Activated CD4-positive, alpha-beta T cell treated with anti-CD3 and anti-CD28 coated beads, Interleukin-10, Interleukin-2, amounts not matched to agents 100 ng/mL and 50 ng/mL, durations not matched to agents 16 hours and 8 hours (primary cell): ENCODE measurements at regions not wholly inside any gene's neighbourhood (a gene's known extent, or its start where the extent isn't known, plus 50 kb on each side); places are given as distances from the start of the nearest gene placed in this dataset.

Source experiments
- DNase-seq: peaks from one replicate; pipeline ENCODE4 v3.0.0-alpha.2; 2020

GRCh38 chrX:38890326-38890725 is 89.1 kb downstream of the MID1IP1 start:
- no peak for DNase-seq

DNA sequence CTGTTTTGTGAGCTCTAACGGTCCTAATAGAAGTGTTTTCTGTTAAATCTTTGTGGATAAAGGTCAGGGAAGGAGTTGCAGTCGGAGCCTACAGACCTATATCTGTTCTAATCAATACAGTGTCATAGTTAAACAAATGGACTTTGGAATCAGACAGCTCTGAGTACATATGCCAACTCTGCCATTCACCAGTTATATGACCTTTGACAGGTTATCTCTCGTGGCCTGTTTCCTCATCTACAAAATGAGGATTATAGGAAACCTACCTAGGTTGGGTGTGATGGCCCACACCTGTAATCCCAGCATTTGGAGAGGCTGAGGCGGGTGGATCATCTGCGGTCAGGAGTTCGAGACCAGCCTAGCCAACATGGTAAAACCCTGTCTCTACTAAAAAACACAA is 89.7 kb downstream of the MID1IP1 start:
- no peak for DNase-seq

- peak; percentile 39 for DNase-seq
These were observed 90.6 kb downstream of the MID1IP1 start for GRCh38 chrX:38891641-38892413.

DNA sequence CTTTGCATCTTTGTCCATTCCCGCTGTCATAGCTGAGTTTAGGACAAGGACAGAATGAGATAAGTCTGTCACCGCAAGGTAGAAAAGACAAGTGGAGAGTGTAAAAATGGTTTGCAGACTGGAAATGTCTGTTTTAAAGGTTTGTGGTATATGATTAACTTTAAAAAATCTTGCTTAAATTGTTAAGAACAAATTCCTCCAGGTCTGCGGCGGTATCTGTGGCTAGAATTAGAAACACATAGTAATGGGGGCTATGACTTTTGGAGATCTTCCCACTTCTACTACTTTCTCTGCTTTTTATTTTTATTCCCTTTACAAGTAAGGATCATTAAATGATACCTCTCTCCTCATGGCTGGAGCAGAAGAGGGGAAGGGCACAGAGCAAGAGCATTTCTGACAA is 92.2 kb downstream of the MID1IP1 start:
- DNase-seq: no peak

DNA sequence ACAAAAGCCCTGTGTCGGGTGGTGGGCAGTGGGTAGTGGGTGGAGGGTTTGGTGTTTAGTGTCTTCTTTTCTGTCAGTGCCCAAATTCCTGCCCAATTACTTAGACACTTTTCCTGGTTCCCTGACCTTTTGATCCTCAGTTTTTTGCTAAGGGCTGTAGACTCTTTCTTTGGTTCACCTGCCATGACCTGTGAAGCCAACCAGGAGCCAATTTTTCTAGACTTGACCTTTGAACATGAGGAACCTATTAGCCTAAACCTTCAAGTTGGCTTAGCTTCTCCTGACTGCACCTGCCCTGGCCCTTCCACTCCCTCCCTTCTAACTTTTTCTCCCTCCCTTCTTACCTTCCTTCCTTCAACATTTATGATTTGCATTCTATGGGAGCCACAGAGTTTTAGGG is 94.5 kb downstream of the MID1IP1 start:
- no peak for DNase-seq

DNA sequence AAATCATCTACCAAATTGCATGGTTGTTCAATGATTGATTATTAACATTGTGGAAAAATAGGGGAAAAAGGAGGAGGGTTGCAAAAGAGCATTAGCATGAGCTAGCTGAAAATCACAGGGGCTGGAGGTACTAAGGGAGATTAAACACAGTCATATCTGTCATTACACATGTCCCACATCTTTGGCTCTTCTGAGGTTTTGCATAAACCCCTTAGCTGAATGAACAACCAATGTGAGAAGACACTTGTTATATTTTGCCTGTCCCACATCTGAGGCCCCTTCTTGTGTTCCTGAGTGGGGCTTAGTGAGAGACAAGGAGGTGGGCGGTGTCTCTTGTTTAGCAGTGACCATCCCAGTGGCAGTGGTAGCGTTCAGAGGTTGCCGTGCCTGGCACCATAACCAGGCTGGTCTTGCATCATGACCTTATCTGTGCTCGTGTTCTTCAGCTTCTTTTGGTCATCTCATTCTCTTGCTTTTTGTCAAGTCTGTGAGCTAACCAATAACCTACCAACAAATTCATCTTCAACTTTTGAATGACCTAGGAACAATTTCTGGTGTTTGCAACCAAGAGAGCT is 95.6 kb downstream of the MID1IP1 start:
- peak; percentile 2 for DNase-seq

DNA sequence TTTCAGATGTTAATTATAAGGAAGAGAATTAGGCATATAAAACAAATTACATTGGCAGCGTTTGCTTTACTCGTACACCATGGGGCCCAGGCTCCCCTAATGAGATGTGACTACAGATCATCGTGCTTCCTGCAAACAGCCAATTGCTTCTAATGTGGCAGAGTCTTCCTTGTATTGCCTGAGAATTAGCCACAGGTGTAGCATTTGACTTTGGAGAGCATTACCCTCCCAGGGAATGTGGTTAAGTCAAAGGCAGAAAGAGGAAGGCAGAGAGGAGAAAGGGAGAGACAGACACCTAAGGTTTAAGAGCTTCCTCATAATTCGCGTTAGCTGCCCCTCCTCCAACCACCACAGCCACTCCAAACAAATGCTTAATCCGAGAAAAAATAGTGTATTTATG is 97.0 kb downstream of the MID1IP1 start:
- no peak for DNase-seq

DNA sequence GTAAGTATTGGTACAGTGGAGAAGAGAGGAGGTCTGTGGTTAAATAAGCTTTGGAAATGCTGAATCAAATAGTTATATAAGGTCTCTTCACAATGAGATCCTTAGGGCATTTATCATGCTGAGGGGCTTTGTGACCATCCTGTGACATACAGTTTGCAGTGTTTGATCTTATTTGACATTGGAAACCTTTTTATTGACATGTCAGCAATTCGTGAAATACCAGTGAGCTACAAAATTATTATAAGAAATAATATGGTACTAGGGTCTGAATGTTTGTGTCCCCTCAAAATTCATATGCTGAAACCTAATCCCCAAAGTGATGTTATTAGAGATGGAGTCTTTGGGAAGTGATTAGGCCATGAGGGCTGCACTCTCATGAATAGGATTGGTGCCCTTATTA is 98.4 kb downstream of the MID1IP1 start:
- no peak for DNase-seq

DNA sequence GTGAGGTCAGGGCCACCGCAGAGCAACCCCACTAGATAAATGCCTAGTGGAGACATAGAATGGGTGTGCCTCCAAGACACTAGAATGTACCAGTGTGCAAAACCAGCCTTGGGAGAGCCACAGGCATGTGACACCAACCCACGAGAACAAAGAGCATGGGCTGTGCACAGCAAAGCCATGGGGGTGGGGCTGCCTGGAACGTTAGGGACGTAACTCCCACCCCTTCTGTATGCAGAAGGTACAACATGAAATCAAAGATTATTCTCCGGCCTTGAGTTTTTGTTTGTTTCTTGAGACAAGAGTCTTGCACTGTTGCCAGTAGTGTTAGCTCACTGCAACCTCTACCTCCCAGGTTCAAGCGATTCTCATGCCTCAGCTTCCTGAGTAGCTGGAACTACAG is 99.5 kb downstream of the MID1IP1 start:
- no peak for DNase-seq

- no peak for DNase-seq
These were observed 101.8 kb downstream of the MID1IP1 start for GRCh38 chrX:38902972-38903492.

DNA sequence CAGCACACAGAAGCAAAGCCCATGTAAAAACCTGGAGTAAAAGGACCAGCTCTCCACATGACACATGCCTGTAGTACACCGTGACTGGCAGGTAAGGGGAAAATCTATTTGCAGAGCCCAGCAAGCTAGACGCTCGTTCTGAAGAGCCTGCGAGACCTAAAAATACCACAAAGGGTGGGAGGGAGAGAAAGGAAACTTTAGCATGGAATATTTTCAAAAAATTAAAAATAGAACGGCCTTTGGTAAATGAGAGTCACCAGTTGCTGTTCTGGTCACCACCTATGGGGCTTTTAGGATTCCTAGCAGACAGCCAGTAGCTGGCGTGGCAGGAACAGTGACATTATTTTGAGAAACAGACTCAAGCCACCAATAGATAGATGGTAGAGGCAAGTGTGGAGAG is 115.5 kb downstream of the MID1IP1 start:
- DNase-seq: no peak

- no peak for DNase-seq
These were observed 116.7 kb downstream of the MID1IP1 start for GRCh38 chrX:38917954-38918353.

DNA sequence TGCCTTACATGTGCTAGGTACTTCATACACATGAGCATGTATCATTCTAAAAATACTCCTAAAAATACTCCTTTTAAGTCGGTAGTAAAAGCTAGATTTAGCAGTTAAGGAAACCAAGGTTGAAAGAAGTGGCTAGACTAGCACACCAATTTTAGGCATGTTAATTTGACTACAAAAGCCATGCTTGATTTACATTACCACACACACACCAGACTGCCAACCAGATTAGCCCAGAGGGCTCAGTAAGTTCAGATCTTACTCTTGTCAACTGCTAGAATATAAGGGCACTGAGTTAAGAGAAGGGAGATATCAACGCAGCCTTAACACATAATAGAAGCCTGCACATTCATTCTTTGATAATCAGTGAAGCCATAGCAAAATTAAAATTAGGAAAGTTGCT is 117.9 kb downstream of the MID1IP1 start:
- DNase-seq: no peak

DNA sequence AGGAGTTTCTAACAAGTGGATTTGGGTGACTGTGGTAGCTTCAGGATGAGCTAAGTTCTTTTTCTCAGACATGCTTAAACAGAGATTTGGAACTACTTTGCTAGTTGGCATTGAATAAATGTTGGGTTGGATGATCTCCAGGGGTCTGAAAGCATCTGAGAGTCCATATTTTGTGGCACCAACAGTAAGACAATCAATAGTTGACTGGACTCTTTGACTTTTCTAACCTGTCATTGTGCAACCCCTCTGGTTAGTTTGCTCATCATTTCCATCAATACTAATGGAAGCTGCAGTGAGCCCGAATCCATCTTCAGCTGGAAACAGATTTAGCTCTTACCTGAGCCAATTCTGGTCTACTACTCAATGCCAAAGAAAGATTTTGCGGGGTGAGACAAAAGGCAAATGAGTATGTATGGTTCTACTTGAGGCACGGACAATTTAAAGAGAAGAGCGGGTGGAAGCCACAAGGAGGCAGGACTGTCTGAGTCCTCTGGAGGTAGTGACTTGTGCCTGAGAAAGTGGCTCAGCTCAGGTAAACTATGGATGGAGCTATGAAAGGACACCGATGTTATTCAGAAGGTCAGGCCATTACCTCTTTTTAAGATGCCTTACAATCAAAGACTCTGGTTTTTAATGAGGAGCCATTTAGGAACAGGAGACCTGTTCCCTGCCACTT is 118.7 kb downstream of the MID1IP1 start:
- no peak for DNase-seq

DNA sequence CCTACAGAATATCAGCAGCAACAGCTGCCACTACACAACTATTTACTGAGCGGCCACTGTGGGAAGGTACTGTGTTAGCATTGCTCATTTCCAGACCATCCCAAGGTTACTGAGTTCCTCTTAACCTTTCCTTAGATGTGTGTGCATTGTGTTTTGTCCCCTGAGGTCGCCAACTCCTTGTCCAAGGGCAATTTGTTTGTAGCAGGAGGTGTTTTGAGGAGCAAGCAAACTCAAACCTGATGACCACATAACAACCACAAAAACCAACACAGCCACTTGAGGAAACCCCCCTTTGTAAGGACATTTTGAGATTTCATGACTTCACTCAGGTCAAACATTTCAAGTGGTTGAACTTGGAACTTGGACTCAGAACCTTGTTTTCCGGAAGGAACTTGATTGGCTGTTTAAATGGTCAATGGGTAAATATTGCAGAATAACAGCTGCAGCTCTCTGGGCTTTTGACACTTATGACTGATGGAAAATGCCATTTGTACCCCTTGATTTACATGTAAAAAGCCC is 122.3 kb downstream of the MID1IP1 start:
- no peak for DNase-seq

DNA sequence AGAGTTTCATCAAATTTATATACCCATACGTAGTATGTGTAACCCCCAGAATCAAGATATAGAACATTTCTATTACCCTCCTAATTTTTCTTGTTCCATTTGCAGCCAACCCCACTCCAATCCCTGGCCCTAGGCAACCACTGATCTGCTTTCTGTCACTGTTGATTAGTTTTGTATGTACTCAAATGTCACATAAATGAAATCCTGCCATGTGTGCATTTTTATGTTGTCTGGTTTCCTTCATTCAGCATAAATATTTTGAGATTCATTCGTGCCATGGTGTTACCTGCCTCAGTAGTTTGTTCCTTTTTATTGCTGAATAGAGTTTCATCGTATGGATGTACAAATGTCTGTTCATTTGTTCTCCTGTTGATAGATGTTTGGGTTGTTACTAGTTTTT is 126.3 kb downstream of the MID1IP1 start:
- DNase-seq: no peak

DNA sequence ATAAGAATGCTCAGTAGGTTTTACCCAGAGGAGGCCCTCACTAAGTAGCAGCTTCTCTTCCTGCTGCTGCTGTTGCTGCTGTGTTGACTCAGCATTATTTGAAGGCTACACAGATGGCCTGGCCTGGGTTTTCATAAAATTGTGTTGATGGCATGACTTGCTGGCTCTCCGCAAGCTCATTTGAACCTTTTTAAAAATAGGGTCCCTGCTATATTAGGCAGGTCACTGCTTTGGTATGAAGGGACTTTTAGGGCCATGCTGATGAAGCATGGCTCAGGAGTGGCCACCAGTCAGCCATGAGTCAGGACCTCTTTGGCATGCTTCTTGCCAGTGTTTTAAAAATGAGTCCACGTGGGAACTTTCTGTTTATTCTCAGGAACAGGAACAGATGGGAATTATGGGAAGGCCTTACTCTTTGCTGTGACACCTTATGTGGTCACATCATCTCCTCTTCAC is 128.7 kb downstream of the MID1IP1 start:
- no peak for DNase-seq

DNA sequence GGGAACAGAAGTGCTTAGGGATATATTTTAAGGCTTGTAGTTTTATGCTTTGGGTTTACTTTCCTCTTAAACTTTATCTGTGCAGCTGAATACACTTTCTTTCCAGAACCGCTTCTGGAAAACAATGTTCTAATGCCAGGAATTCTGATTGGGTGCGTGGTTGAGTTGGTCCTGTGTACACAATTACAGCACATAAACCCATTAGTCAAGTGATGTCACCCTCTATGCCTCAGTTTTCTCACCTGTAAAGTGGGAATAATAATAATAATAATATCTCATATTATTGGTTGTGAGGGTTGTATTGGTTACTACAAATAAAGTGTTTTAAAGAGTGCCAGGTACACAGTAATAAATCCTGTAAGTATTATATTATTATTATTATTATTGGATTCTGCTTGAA is 129.2 kb downstream of the MID1IP1 start:
- no peak for DNase-seq

DNA sequence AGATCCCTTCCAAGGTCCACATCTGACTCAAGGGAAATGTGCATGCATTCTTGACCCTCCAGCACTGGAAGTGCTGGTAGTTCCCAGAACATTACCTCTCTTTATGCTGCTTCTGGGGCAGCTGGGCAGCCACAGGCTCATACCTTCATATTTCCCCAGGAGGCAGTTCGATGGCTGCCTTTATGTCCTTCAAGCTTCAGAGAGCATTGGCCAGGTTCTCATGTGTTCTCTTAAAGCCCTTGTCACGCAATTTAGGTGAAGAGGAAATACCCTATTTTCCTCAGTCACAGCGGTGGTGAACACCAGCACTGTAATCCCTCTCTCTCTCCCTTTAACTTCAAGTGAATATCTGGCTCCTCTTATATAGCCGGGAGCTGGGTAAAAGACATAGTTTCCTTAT is 134.3 kb downstream of the MID1IP1 start:
- no peak for DNase-seq

DNA sequence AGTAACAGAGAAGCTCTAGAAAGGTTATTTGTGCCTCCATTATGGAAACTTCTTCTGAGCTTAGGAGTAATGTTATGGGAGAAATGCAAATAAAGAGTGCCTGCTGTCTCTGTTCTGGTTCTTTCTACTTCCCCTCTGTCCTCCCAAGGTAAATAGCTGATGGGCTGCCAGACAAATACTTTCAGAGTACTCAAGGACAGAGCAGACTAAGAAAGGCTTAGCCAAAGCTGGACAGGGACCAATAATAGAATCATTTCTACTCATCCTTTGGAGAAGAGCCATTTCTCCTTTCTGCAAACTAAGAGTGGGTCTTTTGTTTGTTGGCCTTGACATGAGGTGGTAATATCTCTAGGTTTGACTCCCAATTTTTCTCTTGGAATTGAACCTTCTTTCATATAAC is 136.1 kb downstream of the MID1IP1 start:
- no peak for DNase-seq

DNA sequence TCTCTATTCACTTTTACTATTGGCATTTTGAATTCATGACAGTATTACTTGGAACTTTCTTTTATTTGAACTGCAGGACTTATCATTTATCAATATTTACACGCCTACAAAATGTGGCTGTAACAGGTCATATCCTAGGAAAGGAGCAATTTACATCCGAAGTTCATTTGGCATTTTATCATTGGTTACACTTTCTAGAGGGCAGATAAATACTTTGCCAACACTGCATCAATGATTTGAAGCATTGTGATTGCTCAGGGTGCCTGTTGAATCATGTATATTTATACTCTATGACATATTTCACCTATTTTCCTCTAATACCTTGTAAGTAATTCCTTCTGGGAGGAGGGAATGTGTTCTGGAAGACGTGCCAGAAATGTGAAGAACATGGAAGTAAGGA is 136.7 kb downstream of the MID1IP1 start:
- DNase-seq: no peak

DNA sequence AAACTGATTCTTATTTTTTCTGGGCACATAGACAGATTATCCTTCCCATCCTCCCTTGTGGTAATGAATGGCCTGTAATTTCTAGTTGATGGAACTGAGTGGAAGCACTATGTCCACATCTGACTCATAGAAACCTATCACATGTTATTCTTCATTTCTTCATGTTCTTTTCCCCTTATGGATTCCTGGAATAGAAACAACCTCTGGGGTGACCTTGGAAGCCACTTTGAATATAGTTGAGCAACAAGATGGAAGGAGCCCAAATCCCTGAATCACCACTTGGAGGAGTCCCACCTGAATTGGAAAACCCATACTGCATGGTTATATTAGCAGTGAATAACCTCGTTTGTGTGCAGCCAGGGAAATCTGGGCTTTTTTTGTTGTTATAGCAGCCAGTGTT is 137.8 kb downstream of the MID1IP1 start:
- DNase-seq: no peak

DNA sequence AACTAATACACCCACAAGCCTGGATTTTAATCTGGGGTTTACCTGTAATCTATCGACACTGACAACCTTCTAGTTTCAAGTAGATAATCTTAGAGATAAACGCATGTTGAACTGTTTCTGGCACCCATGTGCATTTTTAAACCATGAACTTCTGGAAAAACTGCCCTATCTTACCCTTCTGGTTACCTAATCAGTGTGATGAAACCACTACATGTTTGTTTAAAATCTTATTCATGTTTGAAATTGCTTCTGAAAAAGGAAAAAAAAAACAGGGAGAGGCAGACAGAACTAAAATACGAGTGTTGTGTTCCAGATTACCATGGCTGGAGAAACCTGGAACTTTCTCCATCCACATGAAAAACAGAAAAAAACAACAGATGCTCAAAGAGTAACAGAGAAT is 139.3 kb downstream of the MID1IP1 start:
- DNase-seq: no peak

DNA sequence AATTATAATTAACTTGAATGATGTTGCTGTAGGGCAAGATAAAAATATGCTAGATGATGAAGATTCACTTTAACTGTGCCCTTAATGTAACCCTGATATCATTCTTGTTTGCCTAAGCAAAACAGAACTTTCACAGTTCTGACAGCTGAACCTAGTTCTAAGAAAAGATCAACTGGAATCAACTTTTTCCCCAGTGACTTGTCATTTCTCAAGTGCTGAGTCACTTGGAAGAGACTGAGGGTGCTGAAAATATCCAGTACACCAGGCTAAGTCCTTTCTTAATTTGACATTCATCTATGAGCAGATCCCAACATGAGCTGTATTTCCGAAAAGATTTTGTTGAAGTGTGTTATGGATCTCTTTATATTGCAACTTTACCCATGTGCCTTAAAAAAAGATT is 140.4 kb downstream of the MID1IP1 start:
- DNase-seq: no peak
